Left renal pelvis (tissue), 4 donors: ENCODE measurements at regions not wholly inside any gene's neighbourhood (a gene's known extent, or its start where the extent isn't known, plus 50 kb on each side); places are given as distances from the start of the nearest gene placed in this dataset.
"Not testable (repeated sequence)": the region's sequence is repeated elsewhere in the genome, so short reads cannot be mapped to it uniquely, and the experiment has no call there.

Source experiments
- DNase-seq, 4 donors: peaks; one replicate each; pipeline ENCODE4 v3.0.0-alpha.2; 2013; ENCODE audit warnings: low read depth in 4 of 4, low spot score in 3 of 4

- DNase-seq = no peak
These were observed 263.2 kb downstream of the IRS1 start for GRCh38 chr2:226536410-226536809.

- not testable (repeated sequence) for DNase-seq
These were observed 266.6 kb downstream of the IRS1 start for GRCh38 chr2:226532976-226533375.

GRCh38 chr2:226531061-226531810 lies 268.4 kb downstream of the IRS1 start:
- peak in 1 of 4 donors; percentile 35 for DNase-seq

GRCh38 chr2:226529556-226529955 lies 270.1 kb downstream of the IRS1 start:
- DNase-seq = no peak

- DNase-seq = no peak
These were observed 272.9 kb downstream of the IRS1 start for GRCh38 chr2:226526716-226527115.

- no peak for DNase-seq
These were observed 275.2 kb downstream of the IRS1 start for GRCh38 chr2:226524381-226524843.

- no peak for DNase-seq
These were observed 278.9 kb downstream of the IRS1 start for GRCh38 chr2:226520723-226521122.

- DNase-seq = no peak
These were observed 284.1 kb downstream of the IRS1 start for GRCh38 chr2:226515344-226516055.

GRCh38 chr2:226514895-226515294 lies 284.7 kb downstream of the IRS1 start:
- no peak for DNase-seq

GRCh38 chr2:226511311-226511710 lies 288.3 kb downstream of the IRS1 start:
- DNase-seq = no peak

- no peak for DNase-seq
These were observed 290.9 kb downstream of the IRS1 start for GRCh38 chr2:226508683-226509082.

GRCh38 chr2:226508005-226508404 lies 291.6 kb downstream of the IRS1 start:
- DNase-seq = no peak

- DNase-seq = no peak
These were observed 302.3 kb downstream of the IRS1 start for GRCh38 chr2:226497146-226497909.

- DNase-seq = no peak
These were observed 303.4 kb downstream of the IRS1 start for GRCh38 chr2:226496273-226496550.

- no peak for DNase-seq
These were observed 304.0 kb downstream of the IRS1 start for GRCh38 chr2:226495466-226496272.

- DNase-seq = no peak
These were observed 308.5 kb downstream of the IRS1 start for GRCh38 chr2:226491112-226491511.

GRCh38 chr2:226489775-226490541 lies 309.7 kb downstream of the IRS1 start:
- no peak for DNase-seq

- DNase-seq = no peak
These were observed 311.6 kb downstream of the IRS1 start for GRCh38 chr2:226488034-226488433.

- DNase-seq = no peak
These were observed 312.0 kb downstream of the IRS1 start for GRCh38 chr2:226487573-226487972.
